ENCODE measurements at regions not wholly inside any gene's neighbourhood (a gene's known extent, or its start where the extent isn't known, plus 50 kb on each side); places are given as distances from the start of the nearest gene placed in this dataset.

DNA sequence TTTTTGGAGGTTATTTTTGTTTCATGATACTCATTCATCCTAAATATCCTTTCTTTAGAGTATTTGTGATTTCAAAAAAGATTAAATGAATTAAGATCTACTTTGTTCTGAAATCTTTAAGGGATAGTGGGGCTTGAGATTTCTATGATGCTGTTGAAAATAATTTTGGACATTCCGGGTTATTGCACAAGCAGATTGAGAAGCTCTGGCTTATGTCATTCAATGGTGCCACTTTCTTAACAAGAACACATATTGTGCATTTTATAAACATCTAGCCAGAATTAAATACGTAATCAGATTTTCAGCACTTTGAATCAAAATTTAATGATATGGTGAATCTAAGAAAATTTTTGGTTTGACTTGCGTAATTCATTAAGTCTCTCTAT is 207.7 kb upstream of the COL3A1 start:
- no peaks in the 10 kb centered on the region for H3K36me3 ChIP-seq (ENCODE audit: control insufficient read depth in 1 of 2, insufficient read depth in 2 of 2, low read length in 2 of 2)

DNA sequence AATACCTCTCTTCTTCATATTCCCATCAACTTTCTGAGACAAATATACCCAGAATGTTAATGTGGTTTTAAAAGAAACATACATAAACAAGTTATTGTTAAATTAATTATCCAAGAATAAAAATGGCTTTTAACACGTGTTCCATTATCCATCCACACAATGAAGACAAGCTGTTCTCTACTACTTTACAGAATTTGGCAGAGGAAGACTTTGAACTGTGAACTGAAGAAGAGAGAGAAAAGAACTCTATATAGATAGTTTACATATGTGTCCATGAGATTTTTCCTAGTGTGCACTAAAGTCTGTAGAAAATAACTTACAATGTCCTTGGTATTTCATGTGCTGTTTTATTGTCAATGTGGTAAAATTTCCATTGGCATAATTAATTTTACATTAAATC is 207.0 kb upstream of the COL3A1 start:
- Histone ChIP-seq H3K4me1 (ENCODE audit: control insufficient read depth in 1 of 2, insufficient read depth in 2 of 2, low read length in 2 of 2) (peaks cover 0 to 3% of the 10 kb centered on the region in 2 donors), H3K9me3 (ENCODE audit: control insufficient read depth in 1 of 2, low read length in 2 of 2) (no peaks in the 10 kb centered on the region), H3K4me3 (ENCODE audit: low read depth in 1 of 2, low read length in 2 of 2) (no peak overlapping the region), H3K27ac (ENCODE audit: low read length) (no peak overlapping the region), H3K36me3 (ENCODE audit: control insufficient read depth in 1 of 2, insufficient read depth in 2 of 2, low read length in 2 of 2) (no peaks in the 10 kb centered on the region), H3K27me3 (ENCODE audit: low read depth, low read length) (no peaks in the 10 kb centered on the region)

More for the DNA sequence above, 207.7 kb upstream of the COL3A1 start:
- Histone ChIP-seq H3K27ac (ENCODE audit: low read length) (no peak overlapping the region), H3K4me3 (ENCODE audit: low read depth in 1 of 2, low read length in 2 of 2) (no peak overlapping the region), H3K27me3 (ENCODE audit: low read depth, low read length) (no peaks in the 10 kb centered on the region), H3K9me3 (ENCODE audit: control insufficient read depth in 1 of 2, low read length in 2 of 2) (no peaks in the 10 kb centered on the region), H3K4me1 (ENCODE audit: control insufficient read depth in 1 of 2, insufficient read depth in 2 of 2, low read length in 2 of 2) (peaks cover 0 to 3% of the 10 kb centered on the region in 2 donors)

- Histone ChIP-seq H3K9me3 (ENCODE audit: control insufficient read depth in 1 of 2, low read length in 2 of 2) (no peaks in the 10 kb centered on the region), H3K4me3 (ENCODE audit: low read depth in 1 of 2, low read length in 2 of 2) (no peak overlapping the region), H3K4me1 (ENCODE audit: control insufficient read depth in 1 of 2, insufficient read depth in 2 of 2, low read length in 2 of 2) (peaks cover 0 to 3% of the 10 kb centered on the region in 2 donors), H3K27ac (ENCODE audit: low read length) (no peak overlapping the region), H3K36me3 (ENCODE audit: control insufficient read depth in 1 of 2, insufficient read depth in 2 of 2, low read length in 2 of 2) (no peaks in the 10 kb centered on the region), H3K27me3 (ENCODE audit: low read depth, low read length) (no peaks in the 10 kb centered on the region)
Measured at GRCh38 chr2:188770296-188770695, 203.9 kb upstream of the COL3A1 start.

- Histone ChIP-seq H3K4me1 (ENCODE audit: control insufficient read depth in 1 of 2, insufficient read depth in 2 of 2, low read length in 2 of 2) (no peaks in the 10 kb centered on the region), H3K27ac (ENCODE audit: low read length) (no peak overlapping the region), H3K27me3 (ENCODE audit: low read depth, low read length) (no peaks in the 10 kb centered on the region), H3K4me3 (ENCODE audit: low read depth in 1 of 2, low read length in 2 of 2) (no peak overlapping the region), H3K36me3 (ENCODE audit: control insufficient read depth in 1 of 2, insufficient read depth in 2 of 2, low read length in 2 of 2) (no peaks in the 10 kb centered on the region), H3K9me3 (ENCODE audit: control insufficient read depth in 1 of 2, low read length in 2 of 2) (no peaks in the 10 kb centered on the region)
Measured at GRCh38 chr2:188773075-188773474, 201.1 kb upstream of the COL3A1 start.

- Histone ChIP-seq H3K4me3 (ENCODE audit: low read depth in 1 of 2, low read length in 2 of 2) (no peak overlapping the region), H3K4me1 (ENCODE audit: control insufficient read depth in 1 of 2, insufficient read depth in 2 of 2, low read length in 2 of 2) (no peaks in the 10 kb centered on the region), H3K36me3 (ENCODE audit: control insufficient read depth in 1 of 2, insufficient read depth in 2 of 2, low read length in 2 of 2) (no peaks in the 10 kb centered on the region), H3K27me3 (ENCODE audit: low read depth, low read length) (no peaks in the 10 kb centered on the region), H3K27ac (ENCODE audit: low read length) (no peak overlapping the region), H3K9me3 (ENCODE audit: control insufficient read depth in 1 of 2, low read length in 2 of 2) (no peaks in the 10 kb centered on the region)
Measured at GRCh38 chr2:188776634-188777033, 197.5 kb upstream of the COL3A1 start.

DNA sequence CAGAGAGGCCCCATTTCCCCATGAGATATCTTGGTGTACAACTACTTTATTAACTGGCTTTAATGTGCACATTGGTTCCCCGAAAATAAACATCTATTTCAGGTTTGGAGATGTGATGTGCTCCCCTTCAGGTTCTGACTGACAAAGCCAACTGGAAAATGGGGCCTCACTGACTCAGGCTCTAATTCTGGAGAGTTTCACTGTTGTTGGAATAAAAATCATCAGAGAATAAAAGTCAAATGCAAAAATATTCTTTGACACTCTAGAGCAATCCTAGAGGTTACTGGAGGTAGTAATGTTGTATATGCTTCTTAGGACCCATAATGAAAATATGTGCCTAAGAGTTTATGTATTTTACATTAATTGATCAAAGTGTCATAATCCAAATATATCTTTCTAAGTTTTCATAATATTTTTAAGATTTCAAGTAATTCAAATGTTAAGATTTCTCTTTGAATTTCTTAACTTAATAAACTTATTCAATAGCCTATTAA is 189.9 kb upstream of the COL3A1 start:
- Histone ChIP-seq H3K4me3 (ENCODE audit: low read depth in 1 of 2, low read length in 2 of 2) (no peak overlapping the region), H3K36me3 (ENCODE audit: control insufficient read depth in 1 of 2, insufficient read depth in 2 of 2, low read length in 2 of 2) (peaks cover 0 to 14% of the 10 kb centered on the region in 2 donors), H3K4me1 (ENCODE audit: control insufficient read depth in 1 of 2, insufficient read depth in 2 of 2, low read length in 2 of 2) (peaks cover 3 to 7% of the 10 kb centered on the region in 2 donors), H3K27me3 (ENCODE audit: low read depth, low read length) (no peaks in the 10 kb centered on the region), H3K9me3 (ENCODE audit: control insufficient read depth in 1 of 2, low read length in 2 of 2) (no peaks in the 10 kb centered on the region), H3K27ac (ENCODE audit: low read length) (no peak overlapping the region)

DNA sequence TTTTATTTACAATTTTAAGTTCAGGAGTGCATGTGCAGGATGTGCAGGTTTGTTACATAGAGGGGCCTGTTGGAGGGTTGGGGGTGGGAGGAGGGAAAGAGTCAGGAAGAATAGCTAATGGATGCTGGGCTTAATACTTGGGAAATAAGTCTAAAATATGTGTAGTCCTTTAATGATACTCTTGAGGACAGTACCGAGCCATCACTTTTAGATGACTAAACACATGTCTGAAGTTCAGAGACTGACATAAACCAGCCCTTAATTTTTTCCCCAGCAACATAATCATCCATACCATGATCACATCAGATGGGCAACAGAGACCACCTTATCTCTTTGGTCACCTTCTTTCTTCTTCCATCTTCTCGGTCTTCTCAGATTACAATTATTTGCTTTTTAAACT is 189.1 kb upstream of the COL3A1 start:
- no peaks in the 10 kb centered on the region for H3K27me3 ChIP-seq (ENCODE audit: low read depth, low read length)
- H3K27ac ChIP-seq (ENCODE audit: low read length), result peak overlapping the region; percentile 75
- peaks cover 3 to 7% of the 10 kb centered on the region in 2 donors for H3K4me1 ChIP-seq (ENCODE audit: control insufficient read depth in 1 of 2, insufficient read depth in 2 of 2, low read length in 2 of 2)
- no peaks in the 10 kb centered on the region for H3K9me3 ChIP-seq (ENCODE audit: control insufficient read depth in 1 of 2, low read length in 2 of 2)
- H3K4me3 ChIP-seq (ENCODE audit: low read depth in 1 of 2, low read length in 2 of 2), result no peak overlapping the region
- H3K36me3 ChIP-seq (ENCODE audit: control insufficient read depth in 1 of 2, insufficient read depth in 2 of 2, low read length in 2 of 2), result peaks cover 0 to 14% of the 10 kb centered on the region in 2 donors

DNA sequence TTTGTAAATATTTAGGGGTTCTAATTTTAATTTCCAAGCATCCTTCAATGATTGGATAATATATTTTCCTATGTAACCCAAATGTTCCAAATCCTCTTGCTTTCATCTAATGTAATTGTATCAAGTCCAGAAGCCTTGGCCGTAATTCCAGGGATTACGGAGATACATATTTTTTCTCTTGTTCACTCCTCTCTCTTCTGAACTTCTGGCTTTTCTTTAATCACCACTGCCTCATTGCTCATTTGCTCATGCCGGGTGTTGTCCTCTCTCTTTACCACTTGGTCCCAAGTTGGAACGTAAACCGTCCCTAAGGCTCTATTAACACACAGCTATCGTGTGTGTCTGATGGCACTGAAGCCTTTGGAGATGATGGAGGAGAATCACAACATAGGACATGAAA is 188.7 kb upstream of the COL3A1 start:
- peak overlapping the region in 1 of 2 donors; percentile 4 for H3K4me3 ChIP-seq (ENCODE audit: low read depth in 1 of 2, low read length in 2 of 2)
- peak overlapping the region; percentile 75 for H3K27ac ChIP-seq (ENCODE audit: low read length)
- H3K36me3 ChIP-seq (ENCODE audit: control insufficient read depth in 1 of 2, insufficient read depth in 2 of 2, low read length in 2 of 2), result peaks cover 0 to 14% of the 10 kb centered on the region in 2 donors
- no peaks in the 10 kb centered on the region for H3K27me3 ChIP-seq (ENCODE audit: low read depth, low read length)
- H3K9me3 ChIP-seq (ENCODE audit: control insufficient read depth in 1 of 2, low read length in 2 of 2), result no peaks in the 10 kb centered on the region
- peaks cover 3 to 7% of the 10 kb centered on the region in 2 donors for H3K4me1 ChIP-seq (ENCODE audit: control insufficient read depth in 1 of 2, insufficient read depth in 2 of 2, low read length in 2 of 2)

DNA sequence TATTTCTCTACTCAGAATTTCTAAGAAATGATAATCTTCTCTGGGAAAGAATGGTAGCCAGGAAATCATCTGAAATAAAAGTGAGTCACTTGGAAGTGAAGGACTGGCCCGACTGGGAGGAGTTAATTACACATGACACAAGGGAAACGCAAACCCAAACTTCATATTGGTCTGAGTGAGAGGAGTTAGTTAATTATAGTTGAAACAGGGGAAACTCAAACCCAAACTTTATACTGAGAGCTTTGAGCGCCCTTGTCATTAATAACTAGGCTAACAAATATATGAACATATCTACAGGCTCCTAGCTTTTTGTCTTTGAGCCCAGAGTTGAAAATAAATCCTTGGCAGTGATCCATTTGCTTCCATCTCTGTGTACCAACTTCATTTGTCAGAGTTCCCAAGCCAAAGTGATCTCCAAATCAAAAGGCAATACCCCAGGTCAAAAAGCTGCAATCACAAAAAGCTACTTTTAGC is 187.8 kb upstream of the COL3A1 start:
- H3K4me3 ChIP-seq (ENCODE audit: low read depth in 1 of 2, low read length in 2 of 2), result peak overlapping the region in 1 of 2 donors; percentile 29
- H3K27ac ChIP-seq (ENCODE audit: low read length), result peak overlapping the region; percentile 75
- H3K36me3 ChIP-seq (ENCODE audit: control insufficient read depth in 1 of 2, insufficient read depth in 2 of 2, low read length in 2 of 2), result peaks cover 0 to 14% of the 10 kb centered on the region in 2 donors
- H3K4me1 ChIP-seq (ENCODE audit: control insufficient read depth in 1 of 2, insufficient read depth in 2 of 2, low read length in 2 of 2), result peaks cover 3 to 7% of the 10 kb centered on the region in 2 donors
- H3K27me3 ChIP-seq (ENCODE audit: low read depth, low read length), result no peaks in the 10 kb centered on the region
- H3K9me3 ChIP-seq (ENCODE audit: control insufficient read depth in 1 of 2, low read length in 2 of 2), result no peaks in the 10 kb centered on the region

DNA sequence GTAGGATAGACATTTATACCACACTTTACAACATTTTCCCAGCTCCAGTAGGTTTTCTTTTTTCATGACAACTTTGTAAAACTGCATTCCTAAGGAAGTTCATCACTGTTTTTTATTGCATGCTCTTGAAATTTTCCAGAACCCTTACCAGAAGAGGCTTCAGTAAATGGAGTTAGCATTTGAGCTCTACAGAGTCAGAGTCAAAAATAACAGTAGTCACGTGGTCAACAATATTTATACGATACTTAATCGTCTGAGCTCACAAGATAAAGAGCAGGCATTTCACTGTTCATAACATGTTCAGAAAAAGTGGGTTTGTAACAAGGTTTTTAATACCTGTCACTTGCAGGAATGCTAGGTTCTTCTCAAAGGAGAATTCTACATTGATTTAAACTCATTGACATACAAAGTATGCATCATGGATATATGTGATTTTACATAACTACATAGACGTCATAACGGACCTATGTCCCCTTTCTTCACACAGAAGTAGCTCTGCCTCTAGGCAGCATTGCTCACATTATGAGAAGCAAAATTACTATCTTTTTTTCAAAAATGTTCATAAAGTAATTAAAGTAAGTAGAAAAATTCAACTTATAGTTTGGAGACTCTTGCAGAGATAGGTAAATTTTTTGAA is 187.0 kb upstream of the COL3A1 start:
- peak overlapping the region in 1 of 2 donors; percentile 29 for H3K4me3 ChIP-seq (ENCODE audit: low read depth in 1 of 2, low read length in 2 of 2)
- no peaks in the 10 kb centered on the region for H3K27me3 ChIP-seq (ENCODE audit: low read depth, low read length)
- peaks cover 0 to 14% of the 10 kb centered on the region in 2 donors for H3K36me3 ChIP-seq (ENCODE audit: control insufficient read depth in 1 of 2, insufficient read depth in 2 of 2, low read length in 2 of 2)
- no peaks in the 10 kb centered on the region for H3K9me3 ChIP-seq (ENCODE audit: control insufficient read depth in 1 of 2, low read length in 2 of 2)
- H3K4me1 ChIP-seq (ENCODE audit: control insufficient read depth in 1 of 2, insufficient read depth in 2 of 2, low read length in 2 of 2), result peaks cover 3 to 7% of the 10 kb centered on the region in 2 donors
- H3K27ac ChIP-seq (ENCODE audit: low read length), result peak overlapping the region; percentile 75

DNA sequence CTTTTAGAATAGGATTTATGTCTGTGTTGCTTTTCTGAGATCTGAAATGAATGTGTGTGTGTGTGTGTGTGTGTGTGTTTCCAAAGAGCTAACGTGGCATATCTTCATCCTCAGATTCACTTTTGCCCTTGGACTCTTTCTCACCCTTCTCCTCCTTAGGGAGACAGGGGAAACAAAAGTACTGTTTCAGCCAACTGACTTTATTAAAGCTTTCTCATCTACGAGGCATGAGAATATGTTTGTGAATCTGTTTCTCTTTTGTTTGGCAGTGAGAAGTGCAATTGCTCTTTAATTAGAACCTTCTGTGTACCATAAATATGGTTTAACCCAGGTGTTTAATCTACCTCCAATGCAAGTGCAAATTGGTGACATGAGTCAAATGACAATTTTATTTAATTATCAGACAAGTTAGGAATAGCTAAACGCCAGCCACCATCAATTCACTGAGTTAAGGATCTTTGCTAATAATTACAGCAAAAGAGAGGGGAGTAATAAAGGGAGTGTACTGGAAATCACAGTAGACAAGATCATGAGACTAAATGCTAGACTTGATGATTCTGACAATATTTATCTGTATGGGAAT is 186.4 kb upstream of the COL3A1 start:
- Histone ChIP-seq H3K9me3 (ENCODE audit: control insufficient read depth in 1 of 2, low read length in 2 of 2) (no peaks in the 10 kb centered on the region), H3K4me3 (ENCODE audit: low read depth in 1 of 2, low read length in 2 of 2) (peak overlapping the region; percentile 8 to 29), H3K4me1 (ENCODE audit: control insufficient read depth in 1 of 2, insufficient read depth in 2 of 2, low read length in 2 of 2) (peaks cover 3 to 7% of the 10 kb centered on the region in 2 donors), H3K36me3 (ENCODE audit: control insufficient read depth in 1 of 2, insufficient read depth in 2 of 2, low read length in 2 of 2) (peaks cover 0 to 14% of the 10 kb centered on the region in 2 donors), H3K27me3 (ENCODE audit: low read depth, low read length) (no peaks in the 10 kb centered on the region), H3K27ac (ENCODE audit: low read length) (peak overlapping the region; percentile 75)

Measured in muscle layer of duodenum (tissue), 2 donors.